Activated CD8-positive, alpha-beta memory T cell treated with anti-CD3 and anti-CD28 coated beads for 1 hour (primary cell): ENCODE measurements at regions not wholly inside any gene's neighbourhood (a gene's known extent, or its start where the extent isn't known, plus 50 kb on each side); places are given as distances from the start of the nearest gene placed in this dataset.

Experiments
- DNase-seq, 2 donors: peaks; one replicate each; pipeline ENCODE4 v3.0.0-alpha.2; 2020; ENCODE audit warnings: low read depth in 1 of 2; ENCODE audit errors: extremely low read depth in 1 of 2

- DNase-seq, result no peak
Observed at GRCh38 chr14:101186992-101187815, 283.7 kb upstream of the RTL1 start.

- DNase-seq, result no peak
Observed at GRCh38 chr14:101187816-101188570, 284.5 kb upstream of the RTL1 start.

- no peak for DNase-seq
Observed at GRCh38 chr14:101188571-101188915, 285.0 kb upstream of the RTL1 start.

- no peak for DNase-seq
Observed at GRCh38 chr14:101189266-101189665, 285.7 kb upstream of the RTL1 start.

- no peak for DNase-seq
Observed at GRCh38 chr14:101189962-101190560, 286.5 kb upstream of the RTL1 start.

GRCh38 chr14:101191101-101191720, 287.7 kb upstream of the RTL1 start:
- DNase-seq, result no peak

GRCh38 chr14:101191721-101192660, 288.5 kb upstream of the RTL1 start:
- DNase-seq, result no peak

- no peak for DNase-seq
Observed at GRCh38 chr14:101192661-101193000, 289.1 kb upstream of the RTL1 start.

- DNase-seq, result no peak
Observed at GRCh38 chr14:101193106-101193844, 289.8 kb upstream of the RTL1 start.

GRCh38 chr14:101193845-101194372, 290.4 kb upstream of the RTL1 start:
- DNase-seq, result no peak

- DNase-seq, result no peak
Observed at GRCh38 chr14:101194373-101195308, 291.1 kb upstream of the RTL1 start.

GRCh38 chr14:101195309-101195901, 291.9 kb upstream of the RTL1 start:
- DNase-seq, result no peak

GRCh38 chr14:101196051-101196712, 292.7 kb upstream of the RTL1 start:
- no peak for DNase-seq

GRCh38 chr14:101196795-101197590, 293.5 kb upstream of the RTL1 start:
- no peak for DNase-seq

- no peak for DNase-seq
Observed at GRCh38 chr14:101197595-101198397, 294.3 kb upstream of the RTL1 start.
